IMR-90 (cell line): ENCODE measurements at regions not wholly inside any gene's neighbourhood (a gene's known extent, or its start where the extent isn't known, plus 50 kb on each side); places are given as distances from the start of the nearest gene placed in this dataset.

Experiments
- ATAC-seq: fragments of 200-7000 bp; cut with Tn5 transposase; 2 replicates; pipeline ENCODE4 v1.9.1; 2020; ENCODE audit warnings: low read depth, mild to moderate bottlenecking, moderate library complexity
- BruUV-seq: library from RNA; stranded (reverse); fragments of 400-500 nt; replicated peaks from 2 replicates; lab custom pipeline; 2021; lab: Mats Ljungman, UMichigan
- CTCF ChIA-PET: fragments of 300-600 bp; formaldehyde crosslinking; extraction: SDS; loops from one replicate; lab custom pipeline; 2021; ENCODE audit warnings: antibody characterized with exemption; lab: Yijun Ruan, JAX
- POLR2A ChIA-PET: fragments of 300-600 bp; sonication (Branson Sonifier 250); formaldehyde crosslinking; loops from one replicate; lab custom pipeline; 2022; ENCODE audit warnings: antibody characterized with exemption; ENCODE audit not compliant: unreplicated experiment; lab: Charles Lee
- DNase-seq: peaks from one replicate; pipeline ENCODE4 v3.0.0; 2013
- H2AFZ ChIP-seq: replicated peaks from 2 replicates; pipeline ENCODE3; 2013; ENCODE audit warnings: low read length, mild to moderate bottlenecking; ENCODE audit not compliant: poor library complexity
- H2AK5ac ChIP-seq: 2 replicates; pipeline ENCODE4 v1.6.1; 2013; ENCODE audit warnings: low read depth, low read length, inconsistent platforms
- H2AK9ac ChIP-seq: replicated peaks from 2 replicates; pipeline ENCODE3; 2013; ENCODE audit warnings: mild to moderate bottlenecking, low read depth, low read length, moderate library complexity; ENCODE audit not compliant: poor library complexity
- H2BK120ac ChIP-seq: 2 replicates; pipeline ENCODE4 v1.6.1; 2013; ENCODE audit warnings: low read depth, low read length, inconsistent platforms
- H2BK15ac ChIP-seq: 3 replicates; pipeline ENCODE4 v1.6.1; 2013; ENCODE audit warnings: low read depth, low read length, inconsistent platforms
- H2BK20ac ChIP-seq: 2 replicates; pipeline ENCODE4 v1.6.1; 2013; ENCODE audit warnings: low read depth, mild to moderate bottlenecking, inconsistent platforms, low read length, moderate library complexity
- H2BK5ac ChIP-seq: 2 replicates; pipeline ENCODE4 v1.6.1; 2013; ENCODE audit warnings: mild to moderate bottlenecking, low read depth, low read length, inconsistent platforms; ENCODE audit not compliant: poor library complexity, severe bottlenecking
- H3K14ac ChIP-seq: replicated peaks from 2 replicates; pipeline ENCODE4 v1.6.1; 2013; ENCODE audit warnings: low read depth, low read length, inconsistent platforms
- H3K18ac ChIP-seq: 2 replicates; pipeline ENCODE4 v1.6.1; 2013; ENCODE audit warnings: low read depth, low read length, control low read depth
- H3K23ac ChIP-seq: 2 replicates; pipeline ENCODE4 v1.6.1; 2013; ENCODE audit warnings: low read depth, low read length, inconsistent platforms
- H3K27ac ChIP-seq: 2 replicates; pipeline ENCODE4 v1.5.1; 2013; ENCODE audit warnings: mild to moderate bottlenecking, control low read depth, low read length; ENCODE audit not compliant: insufficient read depth
- H3K27me3 ChIP-seq: 2 replicates; pipeline ENCODE4 v1.6.1; 2013; ENCODE audit warnings: low read length; ENCODE audit not compliant: control insufficient read depth, insufficient read depth
- H3K36me3 ChIP-seq: 2 replicates; pipeline ENCODE4 v1.6.1; 2013; ENCODE audit warnings: low read length, mixed read lengths; ENCODE audit not compliant: control insufficient read depth, insufficient read depth
- H3K4ac ChIP-seq: 2 replicates; pipeline ENCODE4 v1.6.1; 2013; ENCODE audit warnings: low read depth, low read length, inconsistent platforms
- H3K4me1 ChIP-seq: 2 replicates; pipeline ENCODE4 v1.6.1; 2013; ENCODE audit warnings: low read length, mixed read lengths; ENCODE audit not compliant: control insufficient read depth, insufficient read depth
- H3K4me2 ChIP-seq: 2 replicates; pipeline ENCODE4 v1.6.1; 2013; ENCODE audit warnings: low read depth, mild to moderate bottlenecking, control low read depth, low read length, moderate library complexity
- H3K4me3 ChIP-seq: 2 replicates; pipeline ENCODE4 v1.5.1; 2013; ENCODE audit warnings: low read depth, mild to moderate bottlenecking, control low read depth, low read length, moderate library complexity; ENCODE audit not compliant: insufficient read depth
- H3K56ac ChIP-seq: 2 replicates; pipeline ENCODE4 v1.6.1; 2013; ENCODE audit warnings: low read length, inconsistent platforms; ENCODE audit not compliant: insufficient read depth; ENCODE audit errors: extremely low read depth
- H3K79me1 ChIP-seq, 2 experiments: 2 replicates each; pipeline ENCODE4 v1.6.1; 2013; ENCODE audit warnings: low read length in 2 of 2, inconsistent platforms in 1 of 2, low read depth in 1 of 2
- H3K9ac ChIP-seq: 2 replicates; pipeline ENCODE4 v1.6.1; 2013; ENCODE audit warnings: low read depth, low read length, control low read depth
- H3K9me1 ChIP-seq: 2 replicates; pipeline ENCODE4 v1.6.1; 2013; ENCODE audit warnings: low read length, inconsistent platforms; ENCODE audit not compliant: insufficient read depth
- H3K9me3 ChIP-seq: 2 replicates; pipeline ENCODE4 v1.6.1; 2013; ENCODE audit warnings: low read length; ENCODE audit not compliant: control insufficient read depth, insufficient read depth
- H4K20me1 ChIP-seq: 2 replicates; pipeline ENCODE4 v1.6.1; 2013; ENCODE audit warnings: low read length, inconsistent platforms; ENCODE audit not compliant: insufficient read depth
- H4K5ac ChIP-seq: 2 replicates; pipeline ENCODE4 v1.6.1; 2013; ENCODE audit warnings: mild to moderate bottlenecking, low read depth, low read length, control low read depth
- H4K8ac ChIP-seq, 2 experiments: 2 replicates each; pipeline ENCODE4 v1.6.1; 2013; ENCODE audit warnings: low read depth in 2 of 2, low read length in 2 of 2, control low read depth in 1 of 2, inconsistent platforms in 1 of 2
- H4K91ac ChIP-seq: 2 replicates; pipeline ENCODE4 v1.6.1; 2013; ENCODE audit warnings: low read depth, low read length, inconsistent platforms; ENCODE audit not compliant: insufficient read depth
- BHLHE40 ChIP-seq: fragments of 150-350 bp; IDR thresholded peaks from 2 replicates; pipeline ENCODE4 v1.6.1; 2016; ENCODE audit warnings: mild to moderate bottlenecking, low read depth, low read length
- CEBPB ChIP-seq: IDR thresholded peaks from 2 replicates; pipeline ENCODE4 v1.6.1; 2012; ENCODE audit warnings: low read depth, low read length, improper control_type of control experiment
- FOS ChIP-seq: fragments of 150-350 bp; IDR thresholded peaks from 2 replicates; pipeline ENCODE4 v1.6.1; 2016; ENCODE audit warnings: low read depth, low read length
- MXI1 ChIP-seq: IDR thresholded peaks from 2 replicates; pipeline ENCODE4 v1.6.1; 2012; ENCODE audit warnings: low read depth, mild to moderate bottlenecking, low read length, moderate library complexity, borderline replicate concordance
- NFE2L2 ChIP-seq: fragments of 150-350 bp; IDR thresholded peaks from 2 replicates; pipeline ENCODE4 v1.6.1; 2016; ENCODE audit warnings: low read depth, mild to moderate bottlenecking, low read length
- POLR2A ChIP-seq: IDR thresholded peaks from 2 replicates; pipeline ENCODE4 v1.6.1; 2012; ENCODE audit warnings: mild to moderate bottlenecking, low read depth, low read length
- SMC3 ChIP-seq: fragments of 150-350 bp; IDR thresholded peaks from 2 replicates; pipeline ENCODE4 v1.6.1; 2016; ENCODE audit warnings: low read depth, mild to moderate bottlenecking, antibody characterized with exemption, low read length, moderate library complexity
- WGBS, 2 experiments: methylation state at CpG; one replicate each; pipeline versions ENCODE4 v1.1.5 to v1.1.7; 2013; ENCODE audit warnings: missing lambda C conversion rate in 2 of 2; ENCODE audit not compliant: insufficient read length in 1 of 2; ENCODE audit errors: extremely low coverage in 2 of 2; 5-methylcytosine and 5-hydroxymethylcytosine counted together
- dilution Hi-C: fragments of 300-500 bp; cut with HindIII; formaldehyde crosslinking; loops from one replicate; pipeline ENCODE4 v1.14.3; 2018; ENCODE audit warnings: low sequenced_read_pairs; ENCODE audit not compliant: unreplicated experiment
- in situ Hi-C: fragments of 300-500 bp; cut with MboI; formaldehyde crosslinking; loops from 3 replicates; pipeline ENCODE4 v1.14.3; 2019; ENCODE audit warnings: low sequenced_read_pairs, inconsistent platforms, mixed read lengths
- intact Hi-C: fragments of 100-400 bp; cut with micrococcal nuclease; formaldehyde crosslinking; loops from 2 replicates; pipeline ENCODE4 v1.10.0; 2022
- TF ChIP-seq, protein P1 (sequence below): conservative IDR thresholded peaks from 2 replicates; pipeline ENCODE4 v1.5.1; 2012; ENCODE audit warnings: mild to moderate bottlenecking, low read depth, low read length, improper control_type of control experiment

DNA sequence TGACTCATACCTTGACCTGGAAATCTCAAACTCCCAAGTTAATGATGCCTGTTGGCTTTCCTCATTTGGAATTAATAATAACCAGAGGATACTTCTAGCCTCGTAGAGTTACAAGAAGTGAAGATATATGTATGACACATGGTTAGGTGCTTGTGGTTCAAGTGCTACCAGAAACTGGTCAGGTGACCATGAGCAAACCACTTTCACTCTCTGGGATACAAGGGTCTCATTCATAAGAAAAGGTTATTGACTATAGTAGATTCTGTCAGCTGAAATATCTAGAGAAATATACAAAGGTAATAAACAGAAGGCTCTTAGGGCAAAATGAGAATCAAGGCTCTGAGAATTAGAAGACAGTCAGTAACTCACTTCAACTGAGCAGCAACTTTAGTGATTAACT lies 233.3 kb downstream of the KCNA4 start:
- dilution Hi-C loops (no loop called here), intact Hi-C loops (no loop called here), in situ Hi-C loops (no loop called here)
- Histone ChIP-seq H3K9me1 (no peaks in the 10 kb centered on the region), H3K36me3 (no peaks in the 10 kb centered on the region), H3K79me1 (no peaks in the 10 kb centered on the region), H2BK20ac (no peak overlapping the region), H3K23ac (no peak overlapping the region), H3K56ac (no peak overlapping the region), H3K27me3 (no peaks in the 10 kb centered on the region), H2BK15ac (no peak overlapping the region), H3K4ac (no peak overlapping the region), H3K4me1 (no peaks in the 10 kb centered on the region), H2AK5ac (no peak overlapping the region), H3K4me3 (no peak overlapping the region), H2BK5ac (no peak overlapping the region), H4K20me1 (no peaks in the 10 kb centered on the region), H3K18ac (no peak overlapping the region), H3K27ac (no peak overlapping the region), H4K8ac (no peak overlapping the region), H3K9me3 (peaks cover 10% of the 10 kb centered on the region; the same call in 1 of the 2 replicates), H3K14ac (no peak overlapping the region), H2BK120ac (no peak overlapping the region), H3K4me2 (no peak overlapping the region), H3K9ac (no peak overlapping the region), H2AFZ (no peak overlapping the region), H2AK9ac (no peak overlapping the region), H4K91ac (no peak overlapping the region), H4K5ac (no peak overlapping the region)
- no TSS peak for BruUV-seq
- DNase-seq (no peak), ATAC-seq (no peak)
- TF ChIP-seq CEBPB: no peak
- no peak for TF ChIP-seq MXI1
- no peak for TF ChIP-seq SMC3
- TF ChIP-seq FOS: no peak
- no peak for TF ChIP-seq NFE2L2
- no peak for TF ChIP-seq BHLHE40
- TF ChIP-seq, protein P1, sequence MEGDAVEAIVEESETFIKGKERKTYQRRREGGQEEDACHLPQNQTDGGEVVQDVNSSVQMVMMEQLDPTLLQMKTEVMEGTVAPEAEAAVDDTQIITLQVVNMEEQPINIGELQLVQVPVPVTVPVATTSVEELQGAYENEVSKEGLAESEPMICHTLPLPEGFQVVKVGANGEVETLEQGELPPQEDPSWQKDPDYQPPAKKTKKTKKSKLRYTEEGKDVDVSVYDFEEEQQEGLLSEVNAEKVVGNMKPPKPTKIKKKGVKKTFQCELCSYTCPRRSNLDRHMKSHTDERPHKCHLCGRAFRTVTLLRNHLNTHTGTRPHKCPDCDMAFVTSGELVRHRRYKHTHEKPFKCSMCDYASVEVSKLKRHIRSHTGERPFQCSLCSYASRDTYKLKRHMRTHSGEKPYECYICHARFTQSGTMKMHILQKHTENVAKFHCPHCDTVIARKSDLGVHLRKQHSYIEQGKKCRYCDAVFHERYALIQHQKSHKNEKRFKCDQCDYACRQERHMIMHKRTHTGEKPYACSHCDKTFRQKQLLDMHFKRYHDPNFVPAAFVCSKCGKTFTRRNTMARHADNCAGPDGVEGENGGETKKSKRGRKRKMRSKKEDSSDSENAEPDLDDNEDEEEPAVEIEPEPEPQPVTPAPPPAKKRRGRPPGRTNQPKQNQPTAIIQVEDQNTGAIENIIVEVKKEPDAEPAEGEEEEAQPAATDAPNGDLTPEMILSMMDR: no peak
- no peak for TF ChIP-seq POLR2A
- CTCF ChIA-PET: no interaction called here
- POLR2A ChIA-PET: no interaction called here
- no CpG with 5 or more reads among the region's 1 CpG for WGBS, 2 experiments
